ENCODE measurements at regions not wholly inside any gene's neighbourhood (a gene's known extent, or its start where the extent isn't known, plus 50 kb on each side); places are given as distances from the start of the nearest gene placed in this dataset.

GRCh38 chr17:65332375-65332774 lies 195.2 kb downstream of the RGS9 start:
- TF ChIP-seq CTCF (IDR thresholded peaks at IDR 0.05) (no peak), POLR2A (IDR thresholded peaks at IDR 0.05) (no peak)
